ENCODE measurements at regions not wholly inside any gene's neighbourhood (a gene's known extent, or its start where the extent isn't known, plus 50 kb on each side); places are given as distances from the start of the nearest gene placed in this dataset.
"Not testable (repeated sequence)": the region's sequence is repeated elsewhere in the genome, so short reads cannot be mapped to it uniquely, and the experiment has no call there.

- no peak for DNase-seq (ENCODE audit: low read depth in 2 of 2)
These were observed 151.5 kb downstream of the KCNJ2 start for GRCh38 chr17:70320673-70321345.

GRCh38 chr17:70321352-70321751 lies 152.0 kb downstream of the KCNJ2 start:
- DNase-seq (ENCODE audit: low read depth in 2 of 2) = no peak

GRCh38 chr17:70323269-70323668 lies 153.9 kb downstream of the KCNJ2 start:
- DNase-seq (ENCODE audit: low read depth in 2 of 2) = no peak

- DNase-seq (ENCODE audit: low read depth in 2 of 2) = no peak
These were observed 154.7 kb downstream of the KCNJ2 start for GRCh38 chr17:70324031-70324430.

- no peak for DNase-seq (ENCODE audit: low read depth in 2 of 2)
These were observed 157.9 kb downstream of the KCNJ2 start for GRCh38 chr17:70327279-70327678.

- no peak for DNase-seq (ENCODE audit: low read depth in 2 of 2)
These were observed 158.4 kb downstream of the KCNJ2 start for GRCh38 chr17:70327723-70328122.

- DNase-seq (ENCODE audit: low read depth in 2 of 2) = no peak
These were observed 160.4 kb downstream of the KCNJ2 start for GRCh38 chr17:70329721-70330120.

GRCh38 chr17:70331066-70331465 lies 161.7 kb downstream of the KCNJ2 start:
- DNase-seq (ENCODE audit: low read depth in 2 of 2) = not testable (repeated sequence)

GRCh38 chr17:70332356-70333210 lies 163.3 kb downstream of the KCNJ2 start:
- no peak for DNase-seq (ENCODE audit: low read depth in 2 of 2)

- no peak for DNase-seq (ENCODE audit: low read depth in 2 of 2)
These were observed 167.1 kb downstream of the KCNJ2 start for GRCh38 chr17:70336411-70336810.

- DNase-seq (ENCODE audit: low read depth in 2 of 2) = no peak
These were observed 169.6 kb downstream of the KCNJ2 start for GRCh38 chr17:70338946-70339354.

- no peak for DNase-seq (ENCODE audit: low read depth in 2 of 2)
These were observed 173.8 kb downstream of the KCNJ2 start for GRCh38 chr17:70343114-70343513.

GRCh38 chr17:70344386-70345060 lies 175.2 kb downstream of the KCNJ2 start:
- DNase-seq (ENCODE audit: low read depth in 2 of 2) = no peak

GRCh38 chr17:70345061-70345460 lies 175.7 kb downstream of the KCNJ2 start:
- DNase-seq (ENCODE audit: low read depth in 2 of 2) = no peak

- no peak for DNase-seq (ENCODE audit: low read depth in 2 of 2)
These were observed 183.5 kb downstream of the KCNJ2 start for GRCh38 chr17:70352834-70353233.

- DNase-seq (ENCODE audit: low read depth in 2 of 2) = no peak
These were observed 184.2 kb downstream of the KCNJ2 start for GRCh38 chr17:70353408-70354092.

GRCh38 chr17:70355185-70355584 lies 185.9 kb downstream of the KCNJ2 start:
- DNase-seq (ENCODE audit: low read depth in 2 of 2) = no peak

- DNase-seq (ENCODE audit: low read depth in 2 of 2) = no peak
These were observed 187.9 kb downstream of the KCNJ2 start for GRCh38 chr17:70357190-70357589.

- no peak for DNase-seq (ENCODE audit: low read depth in 2 of 2)
These were observed 195.8 kb downstream of the KCNJ2 start for GRCh38 chr17:70365091-70365583.

GRCh38 chr17:70366386-70366785 lies 197.1 kb downstream of the KCNJ2 start:
- DNase-seq (ENCODE audit: low read depth in 2 of 2) = no peak

GRCh38 chr17:70368011-70368410 lies 198.7 kb downstream of the KCNJ2 start:
- DNase-seq (ENCODE audit: low read depth in 2 of 2) = no peak

- no peak for DNase-seq (ENCODE audit: low read depth in 2 of 2)
These were observed 200.1 kb downstream of the KCNJ2 start for GRCh38 chr17:70369391-70369790.

All from dermis microvascular lymphatic vessel endothelial cell (primary cell).